ENCODE measurements at regions not wholly inside any gene's neighbourhood (a gene's known extent, or its start where the extent isn't known, plus 50 kb on each side); places are given as distances from the start of the nearest gene placed in this dataset.

- DNase-seq (ENCODE audit: low spot score): no peak
Measured at GRCh38 chr7:36006636-36007229, 146.3 kb upstream of the EEPD1 start.

GRCh38 chr7:36010656-36011587 lies 142.1 kb upstream of the EEPD1 start:
- DNase-seq (ENCODE audit: low spot score): no peak

GRCh38 chr7:36011588-36011965 lies 141.5 kb upstream of the EEPD1 start:
- no peak for DNase-seq (ENCODE audit: low spot score)

GRCh38 chr7:36013246-36014014 lies 139.6 kb upstream of the EEPD1 start:
- no peak for DNase-seq (ENCODE audit: low spot score)

GRCh38 chr7:36014961-36015360 lies 138.1 kb upstream of the EEPD1 start:
- DNase-seq (ENCODE audit: low spot score): no peak

GRCh38 chr7:36015733-36016132 lies 137.3 kb upstream of the EEPD1 start:
- no peak for DNase-seq (ENCODE audit: low spot score)

GRCh38 chr7:36016648-36017047 lies 136.4 kb upstream of the EEPD1 start:
- no peak for DNase-seq (ENCODE audit: low spot score)

GRCh38 chr7:36017111-36017510 lies 135.9 kb upstream of the EEPD1 start:
- no peak for DNase-seq (ENCODE audit: low spot score)

- DNase-seq (ENCODE audit: low spot score): no peak
Measured at GRCh38 chr7:36018816-36019484, 134.1 kb upstream of the EEPD1 start.

GRCh38 chr7:36019538-36019937 lies 133.5 kb upstream of the EEPD1 start:
- DNase-seq (ENCODE audit: low spot score): no peak

GRCh38 chr7:36019980-36020379 lies 133.1 kb upstream of the EEPD1 start:
- DNase-seq (ENCODE audit: low spot score): no peak

GRCh38 chr7:36021367-36021766 lies 131.7 kb upstream of the EEPD1 start:
- DNase-seq (ENCODE audit: low spot score): no peak

GRCh38 chr7:36021917-36022550 lies 131.0 kb upstream of the EEPD1 start:
- peak; percentile 70 for DNase-seq (ENCODE audit: low spot score)

GRCh38 chr7:36023033-36023560 lies 130.0 kb upstream of the EEPD1 start:
- no peak for DNase-seq (ENCODE audit: low spot score)

GRCh38 chr7:36025190-36025589 lies 127.9 kb upstream of the EEPD1 start:
- DNase-seq (ENCODE audit: low spot score): no peak

- DNase-seq (ENCODE audit: low spot score): no peak
Measured at GRCh38 chr7:36029311-36029710, 123.7 kb upstream of the EEPD1 start.

- no peak for DNase-seq (ENCODE audit: low spot score)
Measured at GRCh38 chr7:36029853-36030515, 123.1 kb upstream of the EEPD1 start.

GRCh38 chr7:36032361-36032818 lies 120.7 kb upstream of the EEPD1 start:
- DNase-seq (ENCODE audit: low spot score): peak; percentile 47

GRCh38 chr7:36034020-36034419 lies 119.0 kb upstream of the EEPD1 start:
- DNase-seq (ENCODE audit: low spot score): no peak

- DNase-seq (ENCODE audit: low spot score): no peak
Measured at GRCh38 chr7:36035186-36035585, 117.9 kb upstream of the EEPD1 start.

GRCh38 chr7:36036590-36036989 lies 116.5 kb upstream of the EEPD1 start:
- DNase-seq (ENCODE audit: low spot score): no peak

Data from globus pallidus (tissue), 1 donor.